Medulla oblongata (tissue), 1 donor: ENCODE measurements at regions not wholly inside any gene's neighbourhood (a gene's known extent, or its start where the extent isn't known, plus 50 kb on each side); places are given as distances from the start of the nearest gene placed in this dataset.

Source experiments
- DNase-seq: peaks from one replicate; pipeline ENCODE4 v3.0.0-alpha.2; 2015; ENCODE audit errors: extremely low spot score

GRCh38 chr11:10387206-10388083, 67.6 kb upstream of the AMPD3 start:
- DNase-seq = no peak

GRCh38 chr11:10388101-10388500, 67.0 kb upstream of the AMPD3 start:
- no peak for DNase-seq

GRCh38 chr11:10388574-10388973, 66.5 kb upstream of the AMPD3 start:
- no peak for DNase-seq

DNA sequence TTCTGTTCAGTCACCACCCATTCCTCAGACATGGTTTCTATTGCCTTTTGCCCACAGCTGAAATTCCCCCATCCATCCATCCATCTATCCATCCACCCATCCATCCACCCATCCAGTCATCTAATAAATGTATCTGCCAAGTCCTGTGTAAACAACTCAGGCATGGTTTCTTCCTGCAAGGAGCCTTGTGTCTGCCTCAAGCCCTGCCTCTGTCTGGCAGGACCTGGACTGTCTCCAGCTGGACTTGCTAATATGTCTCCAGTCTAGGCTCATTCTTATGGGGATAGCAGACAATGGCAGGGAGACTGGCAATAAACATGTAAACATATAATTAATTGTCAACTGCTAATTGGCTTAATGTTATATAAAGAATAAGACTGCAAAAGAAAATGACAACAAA, 64.7 kb upstream of the AMPD3 start:
- DNase-seq = no peak

- no peak for DNase-seq
Measured at GRCh38 chr11:10392095-10393079, 62.7 kb upstream of the AMPD3 start.

DNA sequence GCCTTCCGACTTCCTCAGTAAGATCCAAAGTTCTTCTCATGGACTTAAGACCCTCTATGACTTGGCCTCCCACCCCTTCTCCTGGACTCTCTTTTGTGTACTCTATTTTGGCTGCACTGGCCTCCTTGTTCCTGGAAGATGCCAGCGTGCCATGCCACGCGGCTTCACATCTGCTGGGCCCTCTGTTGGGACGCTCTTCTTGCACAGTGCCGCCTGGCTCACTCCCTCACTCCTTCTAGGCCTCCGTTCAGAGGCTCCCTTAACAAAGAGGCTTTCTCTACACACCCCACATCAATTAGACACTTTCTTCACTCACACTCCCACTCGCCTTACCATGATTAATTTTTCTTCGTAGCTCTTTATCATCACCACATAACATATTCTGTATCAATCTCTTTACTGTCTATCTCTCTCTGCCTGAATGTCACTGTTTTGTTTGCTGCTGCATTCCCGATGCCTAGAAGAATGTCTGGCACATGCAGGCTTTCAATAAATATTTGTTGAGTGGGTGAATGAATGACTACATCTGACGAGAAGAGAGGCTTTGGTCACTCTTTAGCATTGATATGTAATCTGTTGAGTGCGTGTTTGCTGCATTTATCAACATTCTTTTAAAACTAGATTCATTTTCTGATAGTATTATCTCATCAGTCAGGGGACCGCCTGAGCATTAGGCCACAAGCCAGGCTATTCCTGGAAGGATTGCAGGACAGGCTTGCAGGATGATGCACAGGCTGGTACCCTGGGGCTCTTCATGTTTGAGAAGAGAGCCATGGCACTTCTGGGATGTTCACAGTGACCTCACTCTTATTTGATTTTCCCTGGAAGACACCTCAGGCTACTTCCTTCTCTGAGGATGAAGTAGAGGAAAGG, 60.6 kb upstream of the AMPD3 start:
- DNase-seq = no peak

DNA sequence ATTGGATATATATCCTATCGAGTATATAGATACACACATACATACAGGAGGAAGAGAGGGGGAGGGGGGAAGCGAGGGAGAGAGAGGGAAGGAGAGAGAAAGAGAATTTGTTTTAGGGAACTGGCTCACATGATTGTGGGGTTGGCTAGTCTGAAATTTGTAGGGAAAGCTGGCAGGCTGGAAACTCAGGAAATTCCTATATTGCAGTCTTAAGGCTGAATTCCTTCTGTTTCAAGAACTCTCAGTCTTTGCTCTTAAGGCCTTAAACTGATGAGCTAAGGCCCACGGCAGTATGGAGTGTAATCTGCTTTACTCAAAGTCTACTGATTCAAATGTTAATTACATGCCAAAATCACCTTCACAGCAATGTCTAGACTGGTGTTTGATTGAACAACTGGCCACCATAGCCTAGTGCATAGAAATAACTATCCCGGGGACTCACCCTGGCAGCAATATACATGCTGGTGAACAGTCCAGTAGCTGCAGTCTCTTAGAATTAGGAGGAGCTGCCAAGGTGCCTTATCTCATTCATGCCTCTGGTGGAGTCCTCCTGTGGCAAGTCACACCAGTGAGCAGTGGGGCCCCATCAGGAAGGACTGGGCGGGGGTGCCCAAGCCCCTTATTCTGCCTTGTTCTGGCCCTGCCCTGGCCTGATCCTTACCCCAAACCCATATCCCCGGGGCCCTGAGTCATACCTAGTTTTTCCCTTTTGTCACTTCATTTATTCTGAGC, 59.7 kb upstream of the AMPD3 start:
- no peak for DNase-seq

GRCh38 chr11:10396771-10397170, 58.3 kb upstream of the AMPD3 start:
- no peak for DNase-seq

GRCh38 chr11:10397226-10397987, 57.7 kb upstream of the AMPD3 start:
- no peak for DNase-seq

GRCh38 chr11:10398525-10398924, 56.5 kb upstream of the AMPD3 start:
- DNase-seq = no peak

DNA sequence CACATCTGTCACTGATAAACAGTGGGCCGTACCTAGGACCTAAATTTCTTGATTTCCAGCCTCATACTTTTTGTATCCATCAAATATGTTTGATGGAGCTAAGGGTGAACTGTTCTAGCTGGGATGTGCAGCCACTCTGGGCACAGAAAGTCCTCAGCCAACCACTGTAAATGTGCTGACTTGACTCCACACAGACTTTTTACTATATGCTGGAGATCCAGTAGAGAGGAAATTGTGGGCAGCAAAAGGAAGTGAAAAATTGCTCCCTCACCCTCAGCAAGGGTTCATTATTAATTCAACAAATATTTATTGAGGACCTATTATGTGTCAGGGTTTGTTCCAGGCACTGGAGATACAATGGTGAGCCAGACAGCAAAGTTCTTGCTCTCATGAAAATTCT, 54.2 kb upstream of the AMPD3 start:
- no peak for DNase-seq

- DNase-seq = no peak
Measured at GRCh38 chr11:10401256-10401655, 53.8 kb upstream of the AMPD3 start.

DNA sequence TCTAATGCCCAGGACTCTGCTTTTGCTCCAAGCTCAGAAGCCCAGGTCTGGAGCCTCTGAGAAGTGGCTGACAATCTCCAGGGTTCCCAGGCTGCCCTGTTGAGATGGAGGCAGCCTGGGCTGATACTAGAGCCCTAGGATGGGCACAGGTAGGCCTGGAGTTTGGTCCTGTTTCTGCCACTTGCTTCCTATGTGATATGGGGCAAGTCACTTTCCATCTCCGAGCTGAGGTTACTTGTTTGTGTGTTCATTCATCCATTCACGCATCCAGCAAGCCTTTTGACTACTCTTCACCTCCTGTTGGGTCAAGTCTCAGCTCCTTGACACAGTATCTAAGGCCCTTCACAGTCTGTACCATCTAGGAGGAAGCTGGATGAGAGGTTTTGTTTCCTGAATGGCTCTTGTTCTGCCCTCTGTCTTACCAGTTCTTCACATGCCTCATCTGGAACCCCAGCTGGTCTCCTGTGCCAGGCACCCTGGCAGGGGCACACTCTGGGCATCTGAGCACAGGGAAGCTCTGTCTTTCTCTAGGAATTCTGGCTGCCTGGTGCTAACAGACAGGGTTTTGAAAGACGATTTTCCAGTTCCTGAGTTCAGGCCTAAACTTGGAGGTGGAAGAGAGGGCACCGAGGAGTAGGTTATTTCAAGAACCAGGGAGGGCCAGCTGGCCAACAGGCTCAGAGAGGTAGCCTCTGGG, 53.2 kb upstream of the AMPD3 start:
- DNase-seq = peak; percentile 71
